Esophagus muscularis mucosa (tissue), 4 donors: ENCODE measurements at regions not wholly inside any gene's neighbourhood (a gene's known extent, or its start where the extent isn't known, plus 50 kb on each side); places are given as distances from the start of the nearest gene placed in this dataset.

Source experiments
- DNase-seq: peaks from one replicate; pipeline ENCODE4 v3.0.0-alpha.2; 2017; ENCODE audit errors: extremely low spot score
- H3K27ac ChIP-seq, 4 donors: fragments of 200-600 bp; sonication (generic); replicated peaks in 1 of 4; 1 replicate in 3 of 4; 2 replicates in 1 of 4; pipeline ENCODE4 v1.5.1; 2016 to 2019; ENCODE audit warnings: mild to moderate bottlenecking in 1 of 4
- H3K27me3 ChIP-seq, 4 donors: fragments of 200-600 bp; sonication (generic); one replicate each; pipeline versions ENCODE4 v1.5.1 to v1.6.0; 2016 to 2019
- H3K36me3 ChIP-seq, 4 donors: fragments of 200-600 bp; sonication (generic); one replicate each; pipeline ENCODE4 v1.5.1; 2016 to 2019
- H3K4me1 ChIP-seq, 4 donors: fragments of 200-600 bp; sonication (generic); one replicate each; pipeline ENCODE4 v1.5.1; 2016 to 2019
- H3K4me3 ChIP-seq, 4 donors: fragments of 200-600 bp; sonication (generic); 1 replicate in 2 of 4; 2 replicates in 2 of 4; pipeline ENCODE4 v1.5.1; 2016 to 2019; ENCODE audit warnings: mild to moderate bottlenecking in 4 of 4, moderate library complexity in 1 of 4
- H3K9me3 ChIP-seq, 4 donors: fragments of 200-600 bp; sonication (generic); 1 replicate in 3 of 4; 2 replicates in 1 of 4; pipeline ENCODE4 v1.5.1; 2016 to 2019
- CTCF ChIP-seq, 3 experiments: fragments of 200-600 bp in 2 of 3; fragments of 450-650 bp in 1 of 3; sonication (generic) in 2 of 3; IDR thresholded peaks; one replicate each; pipeline ENCODE4 v1.5.1; 2017 to 2019; ENCODE audit warnings: antibody characterized with exemption in 3 of 3, mild to moderate bottlenecking in 2 of 3, moderate library complexity in 1 of 3
- EP300 ChIP-seq: sonication (generic); formaldehyde crosslinking; IDR thresholded peaks from one replicate; pipeline ENCODE4 v1.6.1; 2017; ENCODE audit warnings: antibody characterized with exemption
- POLR2A ChIP-seq: fragments of 450-650 bp; IDR thresholded peaks from one replicate; pipeline ENCODE4 v1.6.1; 2017; ENCODE audit warnings: antibody characterized with exemption, moderate library complexity, mild to moderate bottlenecking, low read depth
- POLR2AphosphoS5 ChIP-seq, 2 donors: sonication (generic); formaldehyde crosslinking; IDR thresholded peaks; one replicate each; pipeline ENCODE4 v1.6.1; 2017; ENCODE audit warnings: antibody characterized with exemption in 2 of 2
- WGBS: methylation state at CpG from one replicate; pipeline ENCODE4 v1.1.5; 2018; 5-methylcytosine and 5-hydroxymethylcytosine counted together
- intact Hi-C: fragments of 100-400 bp; cut with DNase I; formaldehyde crosslinking; loops from one replicate; pipeline ENCODE4 v1.15.1; 2023

DNA sequence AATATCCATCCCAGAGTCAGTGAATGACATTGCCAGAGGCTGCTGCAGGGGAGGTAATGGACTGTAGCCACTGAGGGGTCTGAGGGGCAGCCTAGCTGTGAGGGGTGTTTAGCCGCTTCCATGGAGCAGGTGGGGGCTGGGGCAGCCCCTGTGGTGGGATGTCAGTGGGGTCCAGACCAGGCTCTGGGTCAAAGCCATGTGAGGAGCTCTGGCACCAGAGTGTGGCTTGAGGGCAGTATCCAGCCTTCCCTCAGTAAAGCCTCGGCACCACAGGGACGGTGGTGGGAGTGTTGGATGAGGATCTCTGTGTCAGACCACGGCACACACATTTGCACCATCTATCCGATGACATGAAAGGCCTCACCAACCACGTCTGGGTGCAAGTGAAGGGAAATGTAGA, 85.0 kb downstream of the INHBB start:
- Histone ChIP-seq H3K27me3 (peaks cover 0 to 15% (median 0%) of the 10 kb centered on the region in 4 donors), H3K4me3 (no peak overlapping the region), H3K36me3 (no peaks in the 10 kb centered on the region), H3K4me1 (no peaks in the 10 kb centered on the region), H3K27ac (no peak overlapping the region), H3K9me3 (no peaks in the 10 kb centered on the region)
- WGBS = 90% methylated on average over 6 of the region's 6 CpGs
- intact Hi-C loops = no loop called here
- TF ChIP-seq CTCF (IDR thresholded peaks at IDR 0.05) = no peak
- TF ChIP-seq POLR2A = no peak
- TF ChIP-seq EP300 = no peak
- TF ChIP-seq POLR2AphosphoS5 (IDR thresholded peaks at IDR 0.05) = no peak
- DNase-seq = no peak

GRCh38 chr2:120431386-120432292, 85.7 kb downstream of the INHBB start:
- intact Hi-C loops = no loop called here
- no peaks in the 10 kb centered on the region for H3K9me3 ChIP-seq
- H3K27me3 ChIP-seq = peaks cover 0 to 16% (median 0%) of the 10 kb centered on the region in 4 donors
- no peak for TF ChIP-seq EP300
- no peak for TF ChIP-seq CTCF (IDR thresholded peaks at IDR 0.05)
- no peak for TF ChIP-seq POLR2AphosphoS5 (IDR thresholded peaks at IDR 0.05)
- no peak for TF ChIP-seq POLR2A
- H3K36me3 ChIP-seq = no peaks in the 10 kb centered on the region
- no peak overlapping the region for H3K27ac ChIP-seq
- H3K4me1 ChIP-seq = no peaks in the 10 kb centered on the region
- WGBS = 89% methylated on average over 20 of the region's 20 CpGs
- H3K4me3 ChIP-seq = no peak overlapping the region
- no peak for DNase-seq

DNA sequence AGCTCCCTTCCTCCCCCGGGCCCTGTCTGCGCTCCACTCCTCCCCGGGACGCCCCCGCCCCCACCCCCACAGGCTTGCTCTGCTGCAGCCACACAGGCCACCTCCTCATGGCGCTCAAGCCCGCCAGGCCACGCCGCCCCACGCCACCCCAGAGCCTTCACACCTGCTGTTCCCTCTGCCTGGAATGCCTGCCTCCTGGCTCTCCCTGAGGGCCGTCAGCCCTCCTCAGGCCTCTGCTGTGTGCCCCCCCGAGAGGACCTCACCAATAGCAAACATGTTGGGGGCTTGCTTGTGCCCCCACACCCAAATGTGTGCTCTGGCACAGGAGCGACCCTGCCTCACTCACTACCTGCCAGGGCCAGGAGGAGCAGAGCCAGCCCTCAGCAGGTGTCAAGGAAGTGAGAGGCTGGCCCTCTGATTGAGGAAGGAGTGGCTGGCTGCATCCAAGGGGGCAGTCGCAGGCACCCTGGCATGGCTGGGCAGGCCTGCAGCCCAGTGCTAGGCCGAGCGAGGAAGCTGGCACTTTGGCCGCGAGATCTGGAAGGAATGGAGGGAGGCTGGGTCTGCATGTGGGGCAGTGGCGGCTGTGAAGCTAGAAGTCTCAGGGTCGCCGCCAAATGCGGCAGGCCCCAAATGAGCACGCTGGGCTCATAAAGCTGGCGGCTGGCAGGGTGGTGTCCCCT, 86.5 kb downstream of the INHBB start:
- no peaks in the 10 kb centered on the region for H3K36me3 ChIP-seq
- H3K4me3 ChIP-seq = no peak overlapping the region
- TF ChIP-seq POLR2A (no peak), CTCF (IDR thresholded peaks at IDR 0.05) (no peak), EP300 (no peak), POLR2AphosphoS5 (IDR thresholded peaks at IDR 0.05) (no peak)
- 88% methylated on average over 22 of the region's 24 CpGs for WGBS
- no peak overlapping the region for H3K27ac ChIP-seq
- peaks cover 0 to 19% (median 0%) of the 10 kb centered on the region in 4 donors for H3K27me3 ChIP-seq
- no peak for DNase-seq
- H3K4me1 ChIP-seq = no peaks in the 10 kb centered on the region
- no peaks in the 10 kb centered on the region for H3K9me3 ChIP-seq
- intact Hi-C loops = no loop called here

DNA sequence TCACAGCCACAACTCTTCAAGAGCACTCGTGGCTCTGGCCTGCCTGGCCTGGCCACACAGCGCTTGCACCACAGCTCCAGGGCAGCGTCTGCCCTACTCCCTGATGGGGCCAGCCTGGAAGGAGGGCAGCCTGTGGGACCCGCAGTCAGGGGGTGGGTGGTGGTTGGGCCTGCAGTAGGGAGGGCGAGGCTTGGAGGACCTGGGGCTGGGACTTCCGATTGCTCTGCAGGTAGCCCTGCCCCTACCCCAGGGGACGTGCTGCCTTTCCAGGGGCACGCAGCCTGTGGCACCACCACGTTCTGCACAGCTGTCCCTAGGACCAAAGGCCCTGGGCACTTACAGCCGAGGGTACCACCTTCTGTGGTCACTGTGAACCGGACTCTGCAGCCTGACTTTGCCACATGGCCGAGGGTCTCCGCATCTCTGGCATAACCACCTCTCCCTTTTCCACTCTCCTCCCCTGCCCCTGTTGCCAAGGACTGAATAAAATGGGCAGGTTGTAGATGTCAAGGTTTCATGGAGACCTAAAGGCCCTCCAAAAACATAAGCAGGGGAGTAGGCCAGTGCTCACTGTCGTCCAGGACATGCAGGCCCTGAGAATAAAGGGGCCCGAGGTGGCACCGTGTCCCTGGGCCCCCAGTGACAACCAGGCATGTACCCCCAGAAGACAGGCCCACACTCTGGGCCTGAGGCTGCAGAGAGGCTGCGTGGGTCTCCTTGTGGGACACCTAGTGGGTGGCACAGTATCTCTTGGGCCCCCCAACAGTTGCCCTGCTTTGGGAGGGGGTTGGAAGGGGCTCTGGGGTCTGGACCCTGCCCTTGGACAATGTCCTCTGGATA, 87.3 kb downstream of the INHBB start:
- intact Hi-C loops = no loop called here

More for the DNA sequence above, 87.3 kb downstream of the INHBB start:
- no peak for DNase-seq
- TF ChIP-seq POLR2A (no peak), CTCF (IDR thresholded peaks at IDR 0.05) (no peak), POLR2AphosphoS5 (IDR thresholded peaks at IDR 0.05) (no peak)
- H3K9me3 ChIP-seq = no peaks in the 10 kb centered on the region
- no peak overlapping the region for H3K4me3 ChIP-seq
- WGBS = 90% methylated on average over 13 of the region's 17 CpGs
- no peaks in the 10 kb centered on the region for H3K36me3 ChIP-seq
- H3K4me1 ChIP-seq = no peaks in the 10 kb centered on the region
- H3K27ac ChIP-seq = no peak overlapping the region
- H3K27me3 ChIP-seq = peaks cover 0 to 22% (median 0%) of the 10 kb centered on the region in 4 donors
